ENCODE measurements at regions not wholly inside any gene's neighbourhood (a gene's known extent, or its start where the extent isn't known, plus 50 kb on each side); places are given as distances from the start of the nearest gene placed in this dataset.

- TF ChIP-seq CTCF (IDR thresholded peaks at IDR 0.05), result no peak
- TF ChIP-seq POLR2AphosphoS5 (IDR thresholded peaks at IDR 0.05), result no peak
- no peak for TF ChIP-seq EP300 (IDR thresholded peaks at IDR 0.05)
Measured at GRCh38 chr7:25727446-25727845, 424.6 kb upstream of the NFE2L3 start.

Measured in sigmoid colon (tissue), 4 donors.